ENCODE measurements at regions not wholly inside any gene's neighbourhood (a gene's known extent, or its start where the extent isn't known, plus 50 kb on each side); places are given as distances from the start of the nearest gene placed in this dataset.

GRCh38 chr2:18856765-18857164, 267.4 kb upstream of the NT5C1B start:
- TF ChIP-seq POLR2A (IDR thresholded peaks at IDR 0.05): no peak
- TF ChIP-seq EP300 (IDR thresholded peaks at IDR 0.05): no peak
